ENCODE measurements at regions not wholly inside any gene's neighbourhood (a gene's known extent, or its start where the extent isn't known, plus 50 kb on each side); places are given as distances from the start of the nearest gene placed in this dataset.

- TF ChIP-seq EZH2phosphoT487 (IDR thresholded peaks at IDR 0.05; ENCODE audit: low read depth, severe bottlenecking, unreplicated experiment) (no peak), EZH2 (IDR thresholded peaks at IDR 0.05; ENCODE audit: borderline replicate concordance) (no peak)
- TF ChIP-seq, protein P1, sequence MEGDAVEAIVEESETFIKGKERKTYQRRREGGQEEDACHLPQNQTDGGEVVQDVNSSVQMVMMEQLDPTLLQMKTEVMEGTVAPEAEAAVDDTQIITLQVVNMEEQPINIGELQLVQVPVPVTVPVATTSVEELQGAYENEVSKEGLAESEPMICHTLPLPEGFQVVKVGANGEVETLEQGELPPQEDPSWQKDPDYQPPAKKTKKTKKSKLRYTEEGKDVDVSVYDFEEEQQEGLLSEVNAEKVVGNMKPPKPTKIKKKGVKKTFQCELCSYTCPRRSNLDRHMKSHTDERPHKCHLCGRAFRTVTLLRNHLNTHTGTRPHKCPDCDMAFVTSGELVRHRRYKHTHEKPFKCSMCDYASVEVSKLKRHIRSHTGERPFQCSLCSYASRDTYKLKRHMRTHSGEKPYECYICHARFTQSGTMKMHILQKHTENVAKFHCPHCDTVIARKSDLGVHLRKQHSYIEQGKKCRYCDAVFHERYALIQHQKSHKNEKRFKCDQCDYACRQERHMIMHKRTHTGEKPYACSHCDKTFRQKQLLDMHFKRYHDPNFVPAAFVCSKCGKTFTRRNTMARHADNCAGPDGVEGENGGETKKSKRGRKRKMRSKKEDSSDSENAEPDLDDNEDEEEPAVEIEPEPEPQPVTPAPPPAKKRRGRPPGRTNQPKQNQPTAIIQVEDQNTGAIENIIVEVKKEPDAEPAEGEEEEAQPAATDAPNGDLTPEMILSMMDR (IDR thresholded peaks at IDR 0.05; ENCODE audit: poor library complexity): no peak
- no peak overlapping the region for H3K4me2 ChIP-seq
- DNase-seq (ENCODE audit: low spot score): no peak
- no peak overlapping the region for H3K27ac ChIP-seq
- no peak overlapping the region for H3K4me3 ChIP-seq
- peaks cover 14% of the 10 kb centered on the region for H3K4me1 ChIP-seq (ENCODE audit: insufficient read depth)
- H3K79me2 ChIP-seq: no peaks in the 10 kb centered on the region
- no peaks in the 10 kb centered on the region for H3K9me3 ChIP-seq (ENCODE audit: low read depth)
- H2AFZ ChIP-seq: no peak overlapping the region
- WGBS (ENCODE audit: low lambda C conversion rate, missing lambda C conversion rate): 63% methylated on average over 4 of the region's 4 CpGs
- no peaks in the 10 kb centered on the region for H3K27me3 ChIP-seq
- H4K20me1 ChIP-seq (ENCODE audit: insufficient read depth, poor library complexity, severe bottlenecking): no peaks in the 10 kb centered on the region
- H3K36me3 ChIP-seq (replicated peaks; ENCODE audit: insufficient read depth, low read depth): no peaks in the 10 kb centered on the region
- H3K9me2 ChIP-seq (replicated peaks; ENCODE audit: insufficient read depth): no peaks in the 10 kb centered on the region
Observed at GRCh38 chr5:164188733-164189148, 683.3 kb downstream of the MAT2B start.

- H3K27me3 ChIP-seq: no peaks in the 10 kb centered on the region
- peaks cover 14% of the 10 kb centered on the region for H3K4me1 ChIP-seq (ENCODE audit: insufficient read depth)
- H2AFZ ChIP-seq: no peak overlapping the region
- H3K36me3 ChIP-seq (replicated peaks; ENCODE audit: insufficient read depth, low read depth): no peaks in the 10 kb centered on the region
- H3K9me3 ChIP-seq (ENCODE audit: low read depth): no peaks in the 10 kb centered on the region
- TF ChIP-seq EZH2phosphoT487 (IDR thresholded peaks at IDR 0.05; ENCODE audit: low read depth, severe bottlenecking, unreplicated experiment): no peak
- TF ChIP-seq, protein P1 (IDR thresholded peaks at IDR 0.05; ENCODE audit: poor library complexity): no peak
- no peak for TF ChIP-seq EZH2 (IDR thresholded peaks at IDR 0.05; ENCODE audit: borderline replicate concordance)
- DNase-seq (ENCODE audit: low spot score): peak; percentile 66
- H3K9me2 ChIP-seq (replicated peaks; ENCODE audit: insufficient read depth): no peaks in the 10 kb centered on the region
- H4K20me1 ChIP-seq (ENCODE audit: insufficient read depth, poor library complexity, severe bottlenecking): no peaks in the 10 kb centered on the region
- WGBS (ENCODE audit: low lambda C conversion rate, missing lambda C conversion rate): 33% methylated on average over 3 of the region's 3 CpGs
- no peaks in the 10 kb centered on the region for H3K79me2 ChIP-seq
- peak overlapping the region; percentile 46 for H3K27ac ChIP-seq
- no peak overlapping the region for H3K4me3 ChIP-seq
- H3K4me2 ChIP-seq: peak overlapping the region; percentile 14
Observed at GRCh38 chr5:164191240-164191639, 685.8 kb downstream of the MAT2B start.

GRCh38 chr5:164202338-164202737, 696.9 kb downstream of the MAT2B start:
- H2AFZ ChIP-seq: no peak overlapping the region
- TF ChIP-seq, protein P1 (IDR thresholded peaks at IDR 0.05; ENCODE audit: poor library complexity): no peak
- TF ChIP-seq EZH2 (IDR thresholded peaks at IDR 0.05; ENCODE audit: borderline replicate concordance): no peak
- no peak for TF ChIP-seq EZH2phosphoT487 (IDR thresholded peaks at IDR 0.05; ENCODE audit: low read depth, severe bottlenecking, unreplicated experiment)

More at GRCh38 chr5:164202338-164202737, 696.9 kb downstream of the MAT2B start:
- H3K4me3 ChIP-seq: no peak overlapping the region
- no peak for DNase-seq (ENCODE audit: low spot score)
- H3K4me2 ChIP-seq: no peak overlapping the region
- no peak overlapping the region for H3K27ac ChIP-seq
- H4K20me1 ChIP-seq (ENCODE audit: insufficient read depth, poor library complexity, severe bottlenecking): no peaks in the 10 kb centered on the region
- no peaks in the 10 kb centered on the region for H3K9me2 ChIP-seq (replicated peaks; ENCODE audit: insufficient read depth)
- H3K9me3 ChIP-seq (ENCODE audit: low read depth): no peaks in the 10 kb centered on the region
- H3K27me3 ChIP-seq: no peaks in the 10 kb centered on the region
- no peaks in the 10 kb centered on the region for H3K4me1 ChIP-seq (ENCODE audit: insufficient read depth)
- H3K79me2 ChIP-seq: no peaks in the 10 kb centered on the region
- no peaks in the 10 kb centered on the region for H3K36me3 ChIP-seq (replicated peaks; ENCODE audit: insufficient read depth, low read depth)
- WGBS (ENCODE audit: low lambda C conversion rate, missing lambda C conversion rate): 66% methylated on average over 2 of the region's 2 CpGs

All from hepatocyte (in vitro differentiated cells).